GM20000 (cell line): ENCODE measurements at regions not wholly inside any gene's neighbourhood (a gene's known extent, or its start where the extent isn't known, plus 50 kb on each side); places are given as distances from the start of the nearest gene placed in this dataset.
"Not testable (repeated sequence)": the region's sequence is repeated elsewhere in the genome, so short reads cannot be mapped to it uniquely, and the experiment has no call there.

ENCODE experiments used
- DNase-seq: peaks from one replicate; pipeline ENCODE4 v3.0.0; 2012; ENCODE audit warnings: low spot score
- TF ChIP-seq, protein P1 (sequence below): IDR thresholded peaks from 2 replicates; pipeline ENCODE4 v1.5.1; 2012; ENCODE audit warnings: mild to moderate bottlenecking, control low read depth; ENCODE audit errors: extremely low read depth, missing control alignments

DNA sequence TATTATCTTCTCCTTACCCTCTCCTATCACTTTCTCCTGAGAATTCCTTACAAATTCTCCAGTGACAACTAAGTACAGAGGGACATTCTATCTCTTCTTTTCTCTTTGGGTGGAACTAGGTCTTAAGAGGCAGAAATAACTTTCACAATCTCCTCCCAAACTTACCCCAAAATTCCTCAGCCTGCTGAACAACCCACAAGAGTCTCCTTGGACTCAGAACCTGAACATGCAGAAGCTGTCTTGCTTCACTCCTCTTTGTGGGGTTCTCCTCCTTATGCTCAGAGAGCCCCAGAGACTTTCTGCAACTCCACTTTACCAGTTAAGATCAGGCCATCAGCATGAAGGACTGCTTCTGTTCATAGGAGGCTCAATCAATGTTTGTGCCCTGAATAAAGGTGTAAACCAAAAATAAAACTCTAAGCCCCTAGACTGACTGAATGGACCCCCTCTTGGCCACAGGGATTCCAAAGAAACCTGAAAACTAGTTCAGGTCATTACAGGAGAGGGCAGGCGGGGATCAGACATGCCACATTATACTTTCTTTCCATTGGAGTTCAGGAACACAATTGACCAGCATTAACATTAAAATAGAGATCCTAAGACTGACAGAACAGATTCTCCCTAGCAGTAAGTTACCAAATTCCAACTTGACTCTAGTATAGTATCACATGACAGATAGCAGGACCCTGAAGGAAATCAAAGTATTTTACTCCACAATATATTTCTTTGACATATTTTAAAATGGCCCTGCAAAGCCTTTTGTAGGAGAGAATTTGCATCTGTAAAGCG lies 179.7 kb upstream of the FBXL17 start:
- TF ChIP-seq, protein P1, sequence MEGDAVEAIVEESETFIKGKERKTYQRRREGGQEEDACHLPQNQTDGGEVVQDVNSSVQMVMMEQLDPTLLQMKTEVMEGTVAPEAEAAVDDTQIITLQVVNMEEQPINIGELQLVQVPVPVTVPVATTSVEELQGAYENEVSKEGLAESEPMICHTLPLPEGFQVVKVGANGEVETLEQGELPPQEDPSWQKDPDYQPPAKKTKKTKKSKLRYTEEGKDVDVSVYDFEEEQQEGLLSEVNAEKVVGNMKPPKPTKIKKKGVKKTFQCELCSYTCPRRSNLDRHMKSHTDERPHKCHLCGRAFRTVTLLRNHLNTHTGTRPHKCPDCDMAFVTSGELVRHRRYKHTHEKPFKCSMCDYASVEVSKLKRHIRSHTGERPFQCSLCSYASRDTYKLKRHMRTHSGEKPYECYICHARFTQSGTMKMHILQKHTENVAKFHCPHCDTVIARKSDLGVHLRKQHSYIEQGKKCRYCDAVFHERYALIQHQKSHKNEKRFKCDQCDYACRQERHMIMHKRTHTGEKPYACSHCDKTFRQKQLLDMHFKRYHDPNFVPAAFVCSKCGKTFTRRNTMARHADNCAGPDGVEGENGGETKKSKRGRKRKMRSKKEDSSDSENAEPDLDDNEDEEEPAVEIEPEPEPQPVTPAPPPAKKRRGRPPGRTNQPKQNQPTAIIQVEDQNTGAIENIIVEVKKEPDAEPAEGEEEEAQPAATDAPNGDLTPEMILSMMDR: no peak

DNA sequence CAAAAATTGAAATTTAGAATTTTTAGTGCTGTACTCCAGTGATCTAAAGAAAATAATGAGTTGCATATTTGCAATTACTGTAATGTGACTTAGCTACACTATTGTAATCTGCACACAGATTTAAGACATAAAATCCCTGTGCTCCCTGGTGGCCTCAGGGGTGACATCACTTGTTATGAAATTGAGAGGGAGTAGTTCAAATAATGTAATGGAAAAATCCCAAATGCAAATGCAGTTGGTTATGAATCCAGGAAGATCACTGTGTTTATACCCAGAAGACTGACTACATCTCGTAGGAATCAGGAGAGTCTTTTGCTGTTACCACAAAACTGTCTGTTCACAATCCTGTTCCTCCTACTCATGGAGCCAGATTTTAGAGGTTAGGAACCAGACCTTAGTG lies 178.7 kb upstream of the FBXL17 start:
- TF ChIP-seq, protein P1: no peak
- no peak for DNase-seq

More for the DNA sequence above, 179.7 kb upstream of the FBXL17 start:
- DNase-seq: no peak

DNA sequence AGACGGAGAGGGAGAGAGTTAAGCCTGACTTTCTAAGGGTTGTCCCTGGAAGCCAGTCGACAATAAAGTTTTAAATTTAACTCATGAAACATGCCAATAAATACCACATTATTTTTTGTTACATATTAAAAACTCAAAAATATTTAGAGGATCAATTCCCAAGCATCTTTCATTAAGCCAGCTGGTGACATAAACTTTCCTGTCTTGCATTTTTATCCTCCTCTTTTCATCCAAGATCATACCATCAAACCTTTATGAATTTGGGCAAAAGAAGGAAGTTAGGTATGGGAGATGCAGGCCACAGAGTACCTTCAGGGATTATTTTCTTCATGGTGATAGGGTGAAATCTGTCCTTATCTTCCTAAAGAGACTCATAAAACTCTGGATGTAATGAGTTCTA lies 178.3 kb upstream of the FBXL17 start:
- no peak for DNase-seq

DNA sequence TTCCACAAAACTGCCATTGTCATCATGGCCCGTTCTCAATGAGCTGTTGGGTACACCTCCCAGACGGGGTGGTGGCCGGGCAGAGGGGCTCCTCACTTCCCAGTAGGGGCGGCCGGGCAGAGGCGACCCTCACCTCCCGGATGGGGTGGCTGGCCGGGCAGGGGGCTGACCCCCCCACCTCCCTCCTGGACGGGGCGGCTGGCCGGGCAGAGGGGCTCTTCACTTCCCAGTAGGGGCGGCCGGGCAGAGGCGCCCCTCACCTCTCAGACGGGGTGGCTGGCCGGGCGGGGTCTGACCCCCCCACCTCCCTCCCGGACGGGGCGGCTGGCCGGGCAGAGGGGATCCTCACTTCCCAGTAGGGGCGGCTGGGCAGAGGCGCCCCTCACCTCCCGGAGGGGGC lies 176.9 kb upstream of the FBXL17 start:
- DNase-seq: not testable (repeated sequence)

More for the DNA sequence above, 178.3 kb upstream of the FBXL17 start:
- TF ChIP-seq, protein P1: no peak

DNA sequence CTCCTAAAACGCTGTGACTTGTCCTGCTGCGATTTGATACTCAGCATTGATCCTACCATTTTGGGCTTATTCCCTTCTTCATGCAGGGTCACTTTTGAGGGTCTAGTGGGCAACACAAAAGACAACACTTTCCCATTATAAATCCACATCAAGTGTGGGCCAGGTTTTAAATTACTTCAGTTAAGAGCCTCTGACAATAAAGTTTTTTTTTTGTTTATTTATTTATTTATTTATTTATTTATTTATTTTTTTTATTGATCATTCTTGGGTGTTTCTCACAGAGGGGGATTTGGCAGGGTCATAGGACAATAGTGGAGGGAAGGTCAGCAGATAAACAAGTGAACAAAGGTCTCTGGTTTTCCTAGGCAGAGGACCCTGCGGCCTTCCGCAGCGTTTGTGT lies 176.2 kb upstream of the FBXL17 start:
- DNase-seq: not testable (repeated sequence)

DNA sequence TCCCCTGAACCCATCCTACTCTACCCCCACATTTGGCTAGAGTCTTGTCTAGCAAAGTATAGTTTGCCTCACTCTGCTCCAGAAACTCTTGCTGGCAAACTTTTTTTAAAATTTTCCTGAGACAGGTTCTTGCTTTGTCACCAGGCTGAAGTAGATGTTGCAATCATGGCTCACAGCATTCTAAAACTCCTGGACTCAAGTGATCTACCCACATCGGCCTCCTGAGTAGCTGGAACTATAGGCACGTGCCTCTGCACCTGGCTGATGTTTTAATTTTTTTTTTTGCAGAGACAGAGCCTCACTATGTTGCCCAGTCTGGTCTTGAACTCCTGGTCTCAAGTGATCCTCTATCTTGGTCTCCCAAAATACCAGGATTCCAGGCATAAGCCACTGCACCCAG lies 175.8 kb upstream of the FBXL17 start:
- TF ChIP-seq, protein P1: no peak
- no peak for DNase-seq

DNA sequence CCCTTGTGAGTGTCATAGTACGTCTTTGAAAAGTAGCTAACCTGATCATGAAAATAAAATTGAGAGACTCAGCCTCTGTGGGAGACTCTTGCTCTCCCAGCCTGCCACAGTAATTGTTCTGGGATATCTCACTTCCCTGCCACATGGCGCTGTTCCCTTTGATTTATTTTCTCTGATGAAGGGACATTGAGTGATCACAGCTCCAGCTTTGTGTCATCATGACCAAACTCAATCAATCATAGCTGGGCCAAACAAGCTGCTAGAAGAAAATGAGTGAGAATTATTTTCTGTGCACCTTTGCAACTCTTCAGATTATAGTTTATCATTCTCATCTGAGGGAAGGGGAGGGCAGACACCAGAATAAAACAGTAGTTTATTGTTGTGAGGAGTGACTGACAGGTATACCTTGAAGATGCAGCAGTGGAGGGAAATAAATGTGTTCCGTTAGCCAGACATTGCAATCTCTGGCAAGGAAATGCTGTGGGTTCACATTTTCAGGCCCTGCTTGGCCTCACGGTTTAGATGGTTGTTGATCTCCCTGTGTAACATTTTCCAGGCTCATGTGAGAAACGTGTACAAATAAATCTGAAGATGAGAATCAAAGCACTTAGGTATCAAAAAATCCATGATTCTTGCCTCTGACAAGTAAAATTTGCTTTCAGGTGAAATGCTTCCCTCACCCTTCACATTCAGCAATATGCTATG lies 174.7 kb upstream of the FBXL17 start:
- TF ChIP-seq, protein P1: no peak
- DNase-seq: no peak

DNA sequence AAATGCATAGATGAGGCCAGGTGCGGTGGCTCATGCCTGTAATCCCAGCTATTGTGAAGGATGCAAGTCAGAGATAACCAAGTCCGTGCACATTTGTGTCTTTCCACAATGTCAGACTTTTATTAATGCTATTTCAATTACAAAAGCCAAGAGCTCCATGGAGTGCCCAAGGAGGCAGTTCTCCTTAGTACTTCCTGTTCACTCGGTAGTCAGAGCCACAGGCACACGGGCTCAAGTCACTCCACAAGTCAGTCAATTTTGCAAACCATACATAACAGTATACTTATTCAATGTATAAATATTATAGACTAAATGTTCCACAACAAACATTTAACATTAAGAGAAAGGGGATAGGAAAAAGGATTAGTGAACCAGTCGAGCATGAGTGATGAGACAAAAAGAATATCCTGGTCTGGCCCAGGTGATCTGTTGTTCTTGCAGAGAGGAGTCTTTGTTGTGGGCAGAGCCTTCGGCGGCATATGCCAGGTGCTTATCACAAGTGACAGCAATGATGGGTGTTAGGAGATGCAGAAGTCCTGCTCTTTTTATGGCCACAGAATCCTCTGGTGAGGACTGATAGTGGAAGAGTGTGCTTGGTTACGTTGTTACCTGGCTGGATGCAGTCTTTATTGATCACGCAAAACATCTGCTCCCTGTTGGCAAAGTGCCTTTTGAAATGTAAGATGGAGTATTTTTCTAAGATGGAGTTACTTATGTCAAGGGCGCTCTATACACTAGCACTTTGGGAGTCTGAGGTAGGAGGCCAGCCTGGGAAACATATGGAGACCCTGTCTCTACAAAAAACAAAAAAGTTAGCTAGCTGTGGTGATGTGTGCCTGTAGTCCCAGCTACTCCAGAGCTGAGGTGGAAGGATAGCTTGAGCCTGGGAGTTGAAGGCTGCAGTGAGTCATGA lies 167.0 kb upstream of the FBXL17 start:
- TF ChIP-seq, protein P1: no peak
- no peak for DNase-seq
